ENCODE measurements at regions not wholly inside any gene's neighbourhood (a gene's known extent, or its start where the extent isn't known, plus 50 kb on each side); places are given as distances from the start of the nearest gene placed in this dataset.

DNA sequence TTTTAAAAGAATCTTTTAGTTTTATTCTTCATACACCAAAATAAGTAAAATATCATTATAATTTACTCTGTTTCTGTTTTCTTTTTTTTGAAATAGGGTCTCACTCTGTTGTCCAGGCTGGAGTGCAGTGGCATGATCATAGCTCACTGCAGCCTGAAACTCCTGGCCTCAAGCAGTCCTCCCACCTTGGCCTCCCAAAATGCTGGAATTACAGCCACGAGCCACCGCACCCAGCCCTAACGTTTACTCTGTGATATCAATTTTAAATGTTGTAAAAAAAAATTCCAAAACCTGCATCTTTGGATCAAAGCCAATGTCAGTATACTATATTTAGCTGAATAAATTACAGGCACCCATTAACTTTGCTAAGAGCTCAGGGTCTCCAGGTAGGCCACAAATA is 437.1 kb upstream of the USP15 start:
- FAIRE-seq (no peak), DNase-seq (ENCODE audit: low read depth, low spot score) (no peak)
- Histone ChIP-seq H2AFZ (ENCODE audit: control insufficient read depth, low read length) (no peak overlapping the region), H3K9me1 (ENCODE audit: control insufficient read depth, extremely low read depth, insufficient read depth, low read length) (no peaks in the 10 kb centered on the region), H3K27me3 (ENCODE audit: control insufficient read depth, extremely low read depth, insufficient read depth, low read length) (no peaks in the 10 kb centered on the region), H3K9me3 (ENCODE audit: control insufficient read depth, low read depth, low read length) (no peaks in the 10 kb centered on the region), H3K36me3 (ENCODE audit: control insufficient read depth in 2 of 2, extremely low read depth in 1 of 2, insufficient read depth in 2 of 2, low read length in 2 of 2) (no peaks in the 10 kb centered on the region), H3K4me3 (ENCODE audit: control insufficient read depth in 2 of 3, extremely low read depth in 1 of 3, insufficient read depth in 2 of 3, low read depth in 1 of 3, low read length in 3 of 3) (no peak overlapping the region), H3K4me2 (ENCODE audit: control insufficient read depth, extremely low read depth, insufficient read depth, low read depth, low read length) (no peak overlapping the region), H3K79me2 (ENCODE audit: control insufficient read depth, insufficient read depth, low read length) (no peaks in the 10 kb centered on the region), H3K27ac (ENCODE audit: control insufficient read depth, insufficient read depth, low read length) (no peak overlapping the region), H3K4me1 (ENCODE audit: control insufficient read depth, extremely low read depth, insufficient read depth, low read length) (no peaks in the 10 kb centered on the region), H4K20me1 (ENCODE audit: control insufficient read depth, extremely low read depth, insufficient read depth, low read length) (no peaks in the 10 kb centered on the region), H3K9ac (ENCODE audit: control insufficient read depth, extremely low read depth, insufficient read depth, low read length) (no peak overlapping the region)
- TF ChIP-seq EZH2 (IDR thresholded peaks at IDR 0.05; ENCODE audit: low read length) = no peak
- TF ChIP-seq, protein P1, sequence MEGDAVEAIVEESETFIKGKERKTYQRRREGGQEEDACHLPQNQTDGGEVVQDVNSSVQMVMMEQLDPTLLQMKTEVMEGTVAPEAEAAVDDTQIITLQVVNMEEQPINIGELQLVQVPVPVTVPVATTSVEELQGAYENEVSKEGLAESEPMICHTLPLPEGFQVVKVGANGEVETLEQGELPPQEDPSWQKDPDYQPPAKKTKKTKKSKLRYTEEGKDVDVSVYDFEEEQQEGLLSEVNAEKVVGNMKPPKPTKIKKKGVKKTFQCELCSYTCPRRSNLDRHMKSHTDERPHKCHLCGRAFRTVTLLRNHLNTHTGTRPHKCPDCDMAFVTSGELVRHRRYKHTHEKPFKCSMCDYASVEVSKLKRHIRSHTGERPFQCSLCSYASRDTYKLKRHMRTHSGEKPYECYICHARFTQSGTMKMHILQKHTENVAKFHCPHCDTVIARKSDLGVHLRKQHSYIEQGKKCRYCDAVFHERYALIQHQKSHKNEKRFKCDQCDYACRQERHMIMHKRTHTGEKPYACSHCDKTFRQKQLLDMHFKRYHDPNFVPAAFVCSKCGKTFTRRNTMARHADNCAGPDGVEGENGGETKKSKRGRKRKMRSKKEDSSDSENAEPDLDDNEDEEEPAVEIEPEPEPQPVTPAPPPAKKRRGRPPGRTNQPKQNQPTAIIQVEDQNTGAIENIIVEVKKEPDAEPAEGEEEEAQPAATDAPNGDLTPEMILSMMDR (optimal IDR thresholded peaks at IDR 0.05 in 1 of 3, IDR thresholded peaks at IDR 0.05 in 1 of 3, conservative IDR thresholded peaks at IDR 0.05 in 1 of 3; ENCODE audit: extremely low read depth in 1 of 3, insufficient read depth in 2 of 3, low read length in 3 of 3) = no peak
- dilution Hi-C loops (cut with MboI; ENCODE audit: extremely low pct_ligation_motif_present, low sequenced_read_pairs) = no loop called here

DNA sequence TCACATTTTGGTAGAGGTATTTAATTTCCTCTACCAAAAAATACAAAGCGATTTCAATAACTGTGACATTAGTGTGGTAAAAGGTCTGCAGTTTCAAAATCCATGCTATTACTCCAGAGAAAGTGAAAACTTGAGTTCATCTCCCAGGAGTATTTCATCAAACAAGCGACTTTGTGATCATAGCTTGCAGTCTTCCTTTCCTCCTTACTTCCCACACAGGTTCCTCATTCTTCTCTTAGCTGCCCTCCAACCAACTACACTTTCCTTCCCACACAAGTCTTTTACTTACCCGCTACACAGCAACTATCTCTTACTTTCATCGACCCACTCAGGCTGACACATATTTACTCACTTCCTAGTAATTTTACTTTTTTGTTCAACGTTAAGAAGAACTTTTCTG is 413.4 kb upstream of the USP15 start:
- Histone ChIP-seq H3K27me3 (ENCODE audit: control insufficient read depth, extremely low read depth, insufficient read depth, low read length) (no peaks in the 10 kb centered on the region), H3K4me1 (ENCODE audit: control insufficient read depth, extremely low read depth, insufficient read depth, low read length) (no peaks in the 10 kb centered on the region), H3K27ac (ENCODE audit: control insufficient read depth, insufficient read depth, low read length) (no peak overlapping the region), H2AFZ (ENCODE audit: control insufficient read depth, low read length) (no peak overlapping the region), H3K9me3 (ENCODE audit: control insufficient read depth, low read depth, low read length) (no peaks in the 10 kb centered on the region), H3K4me3 (ENCODE audit: control insufficient read depth in 2 of 3, extremely low read depth in 1 of 3, insufficient read depth in 2 of 3, low read depth in 1 of 3, low read length in 3 of 3) (no peak overlapping the region), H4K20me1 (ENCODE audit: control insufficient read depth, extremely low read depth, insufficient read depth, low read length) (no peaks in the 10 kb centered on the region), H3K4me2 (ENCODE audit: control insufficient read depth, extremely low read depth, insufficient read depth, low read depth, low read length) (no peak overlapping the region), H3K9me1 (ENCODE audit: control insufficient read depth, extremely low read depth, insufficient read depth, low read length) (no peaks in the 10 kb centered on the region), H3K36me3 (ENCODE audit: control insufficient read depth in 2 of 2, extremely low read depth in 1 of 2, insufficient read depth in 2 of 2, low read length in 2 of 2) (no peaks in the 10 kb centered on the region), H3K79me2 (ENCODE audit: control insufficient read depth, insufficient read depth, low read length) (no peaks in the 10 kb centered on the region), H3K9ac (ENCODE audit: control insufficient read depth, extremely low read depth, insufficient read depth, low read length) (no peak overlapping the region)
- dilution Hi-C loops (cut with MboI; ENCODE audit: extremely low pct_ligation_motif_present, low sequenced_read_pairs) = no loop called here
- DNase-seq (ENCODE audit: low read depth, low spot score) (no peak), FAIRE-seq (no peak)
- TF ChIP-seq, protein P1 (optimal IDR thresholded peaks at IDR 0.05 in 1 of 3, IDR thresholded peaks at IDR 0.05 in 1 of 3, conservative IDR thresholded peaks at IDR 0.05 in 1 of 3; ENCODE audit: extremely low read depth in 1 of 3, insufficient read depth in 2 of 3, low read length in 3 of 3) = no peak
- no peak for TF ChIP-seq EZH2 (IDR thresholded peaks at IDR 0.05; ENCODE audit: low read length)
